Activated CD4-positive, alpha-beta memory T cell treated with anti-CD3 and anti-CD28 coated beads for 36 hours (primary cell): ENCODE measurements at regions not wholly inside any gene's neighbourhood (a gene's known extent, or its start where the extent isn't known, plus 50 kb on each side); places are given as distances from the start of the nearest gene placed in this dataset.

Source experiments
- CTCF ChIA-PET: fragments of 350-600 bp; sonication (Branson Sonifier 250); formaldehyde crosslinking; loops from one replicate; lab custom pipeline; 2021; ENCODE audit warnings: antibody characterized with exemption, inconsistent platforms; lab: Charles Lee
- POLR2A ChIA-PET: fragments of 350-600 bp; sonication (Branson Sonifier 250); formaldehyde crosslinking; loops from one replicate; lab custom pipeline; 2021; ENCODE audit warnings: antibody characterized with exemption; lab: Charles Lee
- DNase-seq: peaks from one replicate; pipeline ENCODE4 v3.0.0-alpha.2; 2020
- H3K27ac Mint-ChIP-seq: one replicate; pipeline ENCODE4 v1.8.0; 2021; ENCODE audit warnings: mixed read lengths
- H3K27me3 Mint-ChIP-seq: one replicate; pipeline ENCODE4 v1.8.0; 2021; ENCODE audit warnings: mixed read lengths
- H3K36me3 Mint-ChIP-seq: one replicate; pipeline ENCODE4 v1.8.0; 2021; ENCODE audit warnings: mixed read lengths
- H3K4me1 Mint-ChIP-seq: one replicate; pipeline ENCODE4 v1.8.0; 2021; ENCODE audit warnings: low read depth, mixed read lengths
- H3K4me3 Mint-ChIP-seq: one replicate; pipeline ENCODE4 v1.8.0; 2021; ENCODE audit warnings: mild to moderate bottlenecking, mixed read lengths
- H3K9me3 Mint-ChIP-seq: one replicate; pipeline ENCODE4 v1.8.0; 2021; ENCODE audit warnings: mixed read lengths
- intact Hi-C: fragments of 100-400 bp; cut with micrococcal nuclease; formaldehyde crosslinking; loops from one replicate; pipeline ENCODE4 v1.15.1; 2023

- DNase-seq: no peak
- ChIA-PET POLR2A (interaction anchor here (0.6 kb wide), 1 partner anchor 614 kb away, joined by 4 read pairs; no protein-coding TSS in a partner anchor), CTCF (interaction anchor here (1.1 to 1.2 kb wide), 2 partner anchors 17 to 22 kb away, joined by 3 read pairs; no protein-coding TSS in a partner anchor)
- H3K4me1 Mint-ChIP-seq: peaks cover 15% of the 10 kb centered on the region
- no peak overlapping the region for H3K4me3 Mint-ChIP-seq
- no peaks in the 10 kb centered on the region for H3K36me3 Mint-ChIP-seq
- H3K27me3 Mint-ChIP-seq: no peaks in the 10 kb centered on the region
- H3K9me3 Mint-ChIP-seq: no peaks in the 10 kb centered on the region
- intact Hi-C loops: no loop called here
- H3K27ac Mint-ChIP-seq: no peak overlapping the region
These were observed 188.2 kb upstream of the RFC3 start for GRCh38 chr13:33629605-33630360.

- ChIA-PET POLR2A (no interaction called here), CTCF (no interaction called here)
- H3K27me3 Mint-ChIP-seq: no peaks in the 10 kb centered on the region
- intact Hi-C loops: no loop called here
- no peaks in the 10 kb centered on the region for H3K9me3 Mint-ChIP-seq
- peaks cover 23% of the 10 kb centered on the region for H3K4me1 Mint-ChIP-seq
- H3K27ac Mint-ChIP-seq: no peak overlapping the region
- DNase-seq: no peak
- no peaks in the 10 kb centered on the region for H3K36me3 Mint-ChIP-seq
- H3K4me3 Mint-ChIP-seq: no peak overlapping the region
These were observed 184.0 kb upstream of the RFC3 start for GRCh38 chr13:33633701-33634545.

GRCh38 chr13:33634546-33634982 is 183.4 kb upstream of the RFC3 start:
- DNase-seq: no peak
- H3K36me3 Mint-ChIP-seq: no peaks in the 10 kb centered on the region
- no peaks in the 10 kb centered on the region for H3K9me3 Mint-ChIP-seq
- peaks cover 28% of the 10 kb centered on the region for H3K4me1 Mint-ChIP-seq
- intact Hi-C loops: no loop called here
- no peak overlapping the region for H3K4me3 Mint-ChIP-seq
- H3K27ac Mint-ChIP-seq: no peak overlapping the region
- no peaks in the 10 kb centered on the region for H3K27me3 Mint-ChIP-seq
- POLR2A ChIA-PET: no interaction called here
- CTCF ChIA-PET: no interaction called here

- Mint-ChIP-seq H3K36me3 (no peaks in the 10 kb centered on the region), H3K9me3 (no peaks in the 10 kb centered on the region), H3K27me3 (no peaks in the 10 kb centered on the region), H3K4me3 (no peak overlapping the region), H3K4me1 (peaks cover 45% of the 10 kb centered on the region), H3K27ac (no peak overlapping the region)
- ChIA-PET POLR2A (interaction anchor here (0.9 kb wide), 1 partner anchor 24 kb away, joined by 3 read pairs; no protein-coding TSS in a partner anchor), CTCF (no interaction called here)
- no peak for DNase-seq
- intact Hi-C loops: loop anchor here (5.0 kb wide), 1 partner anchor 619 kb away; the partner anchor contains the start of gene KL
These were observed 181.7 kb upstream of the RFC3 start for GRCh38 chr13:33636243-33636642.

GRCh38 chr13:33636955-33637670 is 180.8 kb upstream of the RFC3 start:
- POLR2A ChIA-PET: interaction anchor here (0.9 to 2.0 kb wide), 2 partner anchors 24 to 42 kb away, joined by 3 to 8 read pairs; no protein-coding TSS in a partner anchor
- intact Hi-C loops: loop anchor here (5.0 kb wide), 1 partner anchor 620 kb away; the partner anchor contains the start of gene KL
- CTCF ChIA-PET: interaction anchor here (1.0 kb wide), 1 partner anchor 27 kb away, joined by 3 read pairs; no protein-coding TSS in a partner anchor
- Mint-ChIP-seq H3K4me1 (peaks cover 52% of the 10 kb centered on the region), H3K27ac (peak overlapping the region; percentile 56), H3K27me3 (no peaks in the 10 kb centered on the region), H3K36me3 (no peaks in the 10 kb centered on the region), H3K9me3 (no peaks in the 10 kb centered on the region), H3K4me3 (no peak overlapping the region)
- DNase-seq: peak; percentile 24

- DNase-seq: peak; percentile 27
- intact Hi-C loops: loop anchor here (2.0 to 5.0 kb wide), 2 partner anchors 621 to 733 kb away; partner anchors contain the start of gene KL
- Mint-ChIP-seq H3K4me3 (no peak overlapping the region), H3K27me3 (no peaks in the 10 kb centered on the region), H3K9me3 (no peaks in the 10 kb centered on the region), H3K27ac (peak overlapping the region; percentile 36), H3K4me1 (peaks cover 52% of the 10 kb centered on the region), H3K36me3 (no peaks in the 10 kb centered on the region)
- ChIA-PET CTCF (interaction anchor here (0.6 kb wide), 1 partner anchor 26 kb away, joined by 3 read pairs; no protein-coding TSS in a partner anchor), POLR2A (interaction anchor here (2.0 kb wide), 1 partner anchor 41 kb away, joined by 8 read pairs; no protein-coding TSS in a partner anchor)
These were observed 179.8 kb upstream of the RFC3 start for GRCh38 chr13:33637978-33638743.

- H3K9me3 Mint-ChIP-seq: no peaks in the 10 kb centered on the region
- DNase-seq: no peak
- H3K36me3 Mint-ChIP-seq: no peaks in the 10 kb centered on the region
- peak overlapping the region; percentile 92 for H3K27ac Mint-ChIP-seq
- POLR2A ChIA-PET: interaction anchor here (2.0 kb wide), 1 partner anchor 40 kb away, joined by 9 read pairs; no protein-coding TSS in a partner anchor
- no peaks in the 10 kb centered on the region for H3K27me3 Mint-ChIP-seq
- intact Hi-C loops: loop anchor here (1.0 to 5.0 kb wide), 6 partner anchors 26 to 734 kb away; partner anchors contain the start of gene KL
- H3K4me1 Mint-ChIP-seq: peaks cover 52% of the 10 kb centered on the region
- CTCF ChIA-PET: interaction anchor here (1.6 kb wide), 1 partner anchor 96 kb away, joined by 5 read pairs; no protein-coding TSS in a partner anchor
- no peak overlapping the region for H3K4me3 Mint-ChIP-seq
These were observed 178.8 kb upstream of the RFC3 start for GRCh38 chr13:33639158-33639557.

- intact Hi-C loops: loop anchor here (1.0 to 5.0 kb wide), 6 partner anchors 26 to 735 kb away; partner anchors contain the start of gene KL
- POLR2A ChIA-PET: interaction anchor here (2.0 kb wide), 1 partner anchor 39 kb away, joined by 9 read pairs; no protein-coding TSS in a partner anchor
- CTCF ChIA-PET: interaction anchor here (1.2 to 2.1 kb wide), 3 partner anchors 26 to 97 kb away, joined by 5 to 9 read pairs (median 5); no protein-coding TSS in a partner anchor
- peaks cover 57% of the 10 kb centered on the region for H3K4me1 Mint-ChIP-seq
- no peaks in the 10 kb centered on the region for H3K36me3 Mint-ChIP-seq
- H3K27ac Mint-ChIP-seq: peak overlapping the region; percentile 92
- no peaks in the 10 kb centered on the region for H3K9me3 Mint-ChIP-seq
- peak; percentile 82 for DNase-seq
- no peaks in the 10 kb centered on the region for H3K27me3 Mint-ChIP-seq
- H3K4me3 Mint-ChIP-seq: no peak overlapping the region
These were observed 178.3 kb upstream of the RFC3 start for GRCh38 chr13:33639626-33640080.

GRCh38 chr13:33640832-33641231 is 177.1 kb upstream of the RFC3 start:
- H3K27ac Mint-ChIP-seq: peak overlapping the region; percentile 92

GRCh38 chr13:33642374-33643065 is 175.4 kb upstream of the RFC3 start:
- POLR2A ChIA-PET: no interaction called here
- CTCF ChIA-PET: interaction anchor here (0.9 kb wide), 1 partner anchor 81 kb away, joined by 3 read pairs; no protein-coding TSS in a partner anchor

More at GRCh38 chr13:33640832-33641231, 177.1 kb upstream of the RFC3 start:
- Mint-ChIP-seq H3K4me1 (peaks cover 69% of the 10 kb centered on the region), H3K27me3 (no peaks in the 10 kb centered on the region), H3K9me3 (no peaks in the 10 kb centered on the region), H3K4me3 (no peak overlapping the region), H3K36me3 (no peaks in the 10 kb centered on the region)
- intact Hi-C loops: no loop called here
- ChIA-PET POLR2A (no interaction called here), CTCF (interaction anchor here (1.2 to 2.1 kb wide), 2 partner anchors 27 to 83 kb away, joined by 5 to 9 read pairs; no protein-coding TSS in a partner anchor)
- DNase-seq: no peak

More at GRCh38 chr13:33642374-33643065, 175.4 kb upstream of the RFC3 start:
- intact Hi-C loops: no loop called here
- Mint-ChIP-seq H3K27me3 (no peaks in the 10 kb centered on the region), H3K4me3 (no peak overlapping the region), H3K4me1 (peaks cover 63% of the 10 kb centered on the region), H3K36me3 (no peaks in the 10 kb centered on the region), H3K27ac (no peak overlapping the region), H3K9me3 (no peaks in the 10 kb centered on the region)
- no peak for DNase-seq
